ENCODE measurements at regions not wholly inside any gene's neighbourhood (a gene's known extent, or its start where the extent isn't known, plus 50 kb on each side); places are given as distances from the start of the nearest gene placed in this dataset.

DNA sequence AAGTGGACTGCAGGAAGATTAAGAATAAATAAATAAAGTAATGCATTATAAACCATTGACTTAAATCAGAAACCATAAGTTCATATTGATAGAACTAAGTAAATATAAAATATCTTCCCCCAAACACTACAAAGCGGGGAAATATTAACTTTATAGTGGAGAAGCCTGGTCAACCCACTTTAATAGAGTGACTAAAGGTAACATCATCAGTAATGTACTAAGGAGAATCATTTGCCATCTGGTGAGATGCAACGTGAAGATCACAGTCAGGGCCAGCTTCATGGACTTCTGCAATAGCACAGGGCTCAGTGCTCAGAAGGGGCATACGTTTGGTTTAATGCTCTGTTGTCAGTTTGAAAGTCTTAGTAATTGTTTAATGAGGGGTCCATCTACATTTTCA, 58.8 kb upstream of the CD83 start:
- Histone ChIP-seq H3K4me1 (ENCODE audit: control insufficient read depth in 1 of 2, insufficient read depth in 2 of 2, low read length in 2 of 2) (no peaks in the 10 kb centered on the region), H3K9ac (ENCODE audit: insufficient read depth, low read length, poor library complexity, severe bottlenecking) (no peak overlapping the region), H3K4me2 (replicated peaks; ENCODE audit: extremely low read depth, low read length, poor library complexity, severe bottlenecking) (no peak overlapping the region), H3K9me3 (replicated peaks in 1 of 2; ENCODE audit: control insufficient read depth in 1 of 2, insufficient read depth in 1 of 2, low read length in 2 of 2) (no peaks in the 10 kb centered on the region), H3K27me3 (ENCODE audit: control insufficient read depth in 2 of 2, insufficient read depth in 2 of 2, low read length in 2 of 2) (peaks cover 12 to 15% of the 10 kb centered on the region in 2 donors), H3K36me3 (replicated peaks in 1 of 2; ENCODE audit: control insufficient read depth in 1 of 2, insufficient read depth in 2 of 2, low read length in 2 of 2) (no peaks in the 10 kb centered on the region), H4K20me1 (ENCODE audit: insufficient read depth, low read length) (no peaks in the 10 kb centered on the region), H3K4me3 (replicated peaks in 1 of 3; ENCODE audit: low read depth in 2 of 3, low read length in 3 of 3) (no peak overlapping the region), H2AFZ (ENCODE audit: insufficient read depth, low read depth, low read length, poor library complexity, severe bottlenecking) (no peak overlapping the region), H3K27ac (ENCODE audit: low read depth in 1 of 2, low read length in 2 of 2) (no peak overlapping the region), H3K79me2 (ENCODE audit: insufficient read depth, low read length) (no peaks in the 10 kb centered on the region)
- DNase-seq = no peak
- Mint-ChIP-seq H3K9me3 (peaks cover 0 to 5% (median 0%) of the 10 kb centered on the region in 7 donors), H3K36me3 (no peaks in the 10 kb centered on the region), H3K4me1 (no peaks in the 10 kb centered on the region), H3K27ac (no peak overlapping the region), H3K4me3 (no peak overlapping the region), H3K27me3 (ENCODE audit: low read depth in 3 of 3) (peaks cover 6 to 22% (median 11%) of the 10 kb centered on the region in 3 donors)
- intact Hi-C loops (cut with micrococcal nuclease) = no loop called here
- WGBS (ENCODE audit: insufficient coverage) = 86% methylated on average over 1 of the region's 3 CpGs
- no peak for TF ChIP-seq CTCF (IDR thresholded peaks at IDR 0.05)

DNA sequence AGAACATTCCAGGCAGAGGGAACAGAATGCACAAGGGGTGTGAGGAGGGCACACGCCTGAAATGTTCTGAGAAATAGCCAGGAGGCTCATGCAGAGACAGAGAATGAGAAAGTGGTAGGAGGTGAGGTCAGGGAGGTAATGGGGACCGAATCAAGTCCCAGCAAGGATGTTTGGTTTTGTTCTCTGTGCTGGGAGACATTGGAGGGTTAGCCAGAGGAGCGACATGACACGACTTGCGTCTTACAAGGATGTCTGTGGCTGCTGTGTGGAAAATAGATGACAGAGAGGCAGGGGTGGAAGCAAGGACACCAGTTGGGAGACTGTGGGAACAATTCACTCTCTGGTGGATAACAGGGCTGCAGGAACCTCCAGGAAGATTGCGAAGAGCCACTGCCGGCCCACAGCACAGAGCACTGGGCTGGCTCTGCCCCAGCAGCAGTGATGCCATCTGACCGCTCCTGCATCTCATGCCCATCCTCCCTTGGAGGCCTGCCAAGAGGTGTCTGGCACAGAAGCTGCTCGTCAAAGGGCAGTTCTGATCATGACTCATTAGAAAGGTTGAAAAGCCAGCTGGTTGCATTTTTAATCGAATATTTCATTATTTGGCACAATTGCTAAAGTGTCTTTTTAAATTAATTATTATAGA, 57.7 kb upstream of the CD83 start:
- no peaks in the 10 kb centered on the region for H3K79me2 ChIP-seq (ENCODE audit: insufficient read depth, low read length)
- no peaks in the 10 kb centered on the region for H4K20me1 ChIP-seq (ENCODE audit: insufficient read depth, low read length)
- H3K4me3 ChIP-seq (replicated peaks in 1 of 3; ENCODE audit: low read depth in 2 of 3, low read length in 3 of 3) = no peak overlapping the region
- H3K9me3 ChIP-seq (replicated peaks in 1 of 2; ENCODE audit: control insufficient read depth in 1 of 2, insufficient read depth in 1 of 2, low read length in 2 of 2) = no peaks in the 10 kb centered on the region
- H3K4me2 ChIP-seq (replicated peaks; ENCODE audit: extremely low read depth, low read length, poor library complexity, severe bottlenecking) = no peak overlapping the region
- no peaks in the 10 kb centered on the region for H3K4me1 Mint-ChIP-seq
- H3K36me3 ChIP-seq (replicated peaks in 1 of 2; ENCODE audit: control insufficient read depth in 1 of 2, insufficient read depth in 2 of 2, low read length in 2 of 2) = no peaks in the 10 kb centered on the region
- DNase-seq = no peak
- H3K9ac ChIP-seq (ENCODE audit: insufficient read depth, low read length, poor library complexity, severe bottlenecking) = no peak overlapping the region
- no peak overlapping the region for H2AFZ ChIP-seq (ENCODE audit: insufficient read depth, low read depth, low read length, poor library complexity, severe bottlenecking)
- no peak for TF ChIP-seq CTCF (IDR thresholded peaks at IDR 0.05)
- H3K4me1 ChIP-seq (ENCODE audit: control insufficient read depth in 1 of 2, insufficient read depth in 2 of 2, low read length in 2 of 2) = no peaks in the 10 kb centered on the region
- no peaks in the 10 kb centered on the region for H3K36me3 Mint-ChIP-seq
- H3K27ac Mint-ChIP-seq = no peak overlapping the region
- no peak overlapping the region for H3K4me3 Mint-ChIP-seq
- H3K27ac ChIP-seq (ENCODE audit: low read depth in 1 of 2, low read length in 2 of 2) = no peak overlapping the region
- peaks cover 13 to 15% of the 10 kb centered on the region in 2 donors for H3K27me3 ChIP-seq (ENCODE audit: control insufficient read depth in 2 of 2, insufficient read depth in 2 of 2, low read length in 2 of 2)
- intact Hi-C loops (cut with micrococcal nuclease) = loop anchor here (5.0 to 10.0 kb wide), 3 partner anchors 135 to 263 kb away; partner anchors contain the start of gene RNF182 (in 1 of the 2)
- H3K9me3 Mint-ChIP-seq = peaks cover 0 to 5% (median 0%) of the 10 kb centered on the region in 7 donors
- WGBS (ENCODE audit: insufficient coverage) = 82% methylated on average over 7 of the region's 10 CpGs
- H3K27me3 Mint-ChIP-seq (ENCODE audit: low read depth in 3 of 3) = peaks cover 6 to 22% (median 11%) of the 10 kb centered on the region in 3 donors
